ENCODE measurements at regions not wholly inside any gene's neighbourhood (a gene's known extent, or its start where the extent isn't known, plus 50 kb on each side); places are given as distances from the start of the nearest gene placed in this dataset.

DNA sequence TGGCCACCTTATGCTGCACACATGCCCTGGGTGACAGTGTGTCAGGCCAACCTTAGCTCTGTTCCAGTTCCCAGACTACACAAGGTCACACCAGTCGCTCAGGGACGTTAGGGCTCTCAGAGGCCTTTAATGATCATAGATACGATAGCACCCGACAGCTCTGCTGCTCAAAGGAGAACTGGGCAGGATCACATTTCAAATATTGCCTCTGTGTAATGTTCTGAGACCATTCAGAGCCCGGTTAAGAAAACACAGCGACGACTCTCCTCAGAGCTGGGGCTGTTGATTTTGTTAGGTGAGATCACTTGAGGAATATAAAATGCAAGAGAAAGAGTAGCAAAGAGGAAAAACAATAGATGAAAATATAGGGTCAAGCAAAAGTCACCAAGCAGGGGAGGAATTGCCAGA, 166.6 kb upstream of the TANK start:
- intact Hi-C loops (cut with DNase I): loop anchor here (2.0 to 10.0 kb wide), 3 partner anchors 669 to 883 kb away; no protein-coding TSS in a partner anchor
- peaks cover 0 to 2% of the 10 kb centered on the region in 2 donors for H3K4me1 ChIP-seq
- no peak overlapping the region for H3K27ac ChIP-seq
- no peak for TF ChIP-seq CTCF (IDR thresholded peaks at IDR 0.05)
- no peaks in the 10 kb centered on the region for H3K36me3 ChIP-seq
- no peak overlapping the region for H3K4me3 ChIP-seq
- no peaks in the 10 kb centered on the region for H3K9me3 ChIP-seq
- DNase-seq (ENCODE audit: low spot score in 2 of 2): no peak
- no peaks in the 10 kb centered on the region for H3K27me3 ChIP-seq

DNA sequence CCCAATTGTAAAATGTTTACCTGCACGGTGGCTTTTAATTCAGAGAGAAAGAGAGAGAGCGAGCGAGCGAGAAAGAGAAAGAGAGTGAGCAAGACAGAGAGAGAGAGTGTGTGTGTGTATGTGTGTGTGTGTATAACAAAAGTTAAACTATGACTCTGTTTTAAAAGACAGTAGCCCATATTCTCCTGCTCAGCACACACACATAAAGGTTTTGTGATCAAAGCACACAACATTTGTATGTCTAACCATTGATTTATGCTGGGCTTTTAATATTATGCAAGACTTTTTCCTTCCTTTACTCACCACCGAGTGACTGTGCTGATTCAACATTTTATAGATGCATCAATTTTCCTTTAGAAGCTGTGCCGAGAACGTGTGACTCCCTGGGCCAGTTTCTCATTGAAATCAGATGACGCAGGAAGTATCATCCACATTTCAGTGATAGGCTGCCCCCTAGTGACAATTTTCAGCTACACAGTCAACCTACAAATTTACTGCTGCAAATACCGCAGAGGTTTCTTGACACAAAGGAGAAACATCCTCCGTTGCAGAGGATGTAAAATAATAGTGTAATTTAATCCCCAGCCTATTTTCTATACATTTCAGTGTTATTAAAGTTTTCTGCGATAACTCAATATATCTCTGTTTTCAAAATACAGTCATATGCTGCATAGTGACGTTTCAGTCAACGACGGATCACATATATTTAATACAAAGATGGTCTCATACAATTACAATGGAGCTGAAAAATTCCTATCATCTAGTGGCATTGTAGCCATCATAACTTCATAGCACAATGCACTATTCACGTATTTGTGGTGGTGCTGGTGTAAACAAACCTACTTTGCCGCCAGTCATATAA, 165.9 kb upstream of the TANK start:
- TF ChIP-seq CTCF (IDR thresholded peaks at IDR 0.05): peak; percentile 66 to 88 (median 87)
- Histone ChIP-seq H3K4me1 (peaks cover 0 to 2% of the 10 kb centered on the region in 2 donors), H3K36me3 (no peaks in the 10 kb centered on the region), H3K9me3 (no peaks in the 10 kb centered on the region), H3K4me3 (peak overlapping the region in 1 of 2 donors; percentile 3), H3K27me3 (no peaks in the 10 kb centered on the region), H3K27ac (no peak overlapping the region)
- peak; percentile 22 to 90 for DNase-seq (ENCODE audit: low spot score in 2 of 2)
- intact Hi-C loops (cut with DNase I): loop anchor here (10.0 kb wide), 1 partner anchor 740 kb away; no protein-coding TSS in a partner anchor

DNA sequence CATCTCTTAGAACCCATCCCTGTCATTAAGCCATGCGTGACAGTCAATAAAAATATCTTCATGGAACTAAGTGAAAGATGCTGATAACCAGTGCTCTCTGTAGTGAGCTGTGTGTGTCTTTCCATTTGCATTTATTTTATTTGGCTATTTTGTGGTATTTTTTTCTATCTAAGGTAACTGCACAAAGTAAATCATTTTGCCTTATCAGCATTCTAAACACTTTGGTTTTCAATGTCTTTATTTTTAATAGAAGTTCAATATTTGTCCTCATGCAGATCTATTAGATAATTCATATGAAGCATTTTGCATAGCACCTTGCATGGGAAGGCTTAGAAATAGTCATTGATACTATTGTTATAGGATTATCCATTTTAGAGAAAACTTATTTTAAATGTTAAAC, 163.6 kb upstream of the TANK start:
- DNase-seq (ENCODE audit: low spot score in 2 of 2): no peak
- intact Hi-C loops (cut with DNase I): loop anchor here (10.0 kb wide), 1 partner anchor 742 kb away; no protein-coding TSS in a partner anchor

GRCh38 chr2:161004379-161004778, 155.8 kb upstream of the TANK start:
- no peaks in the 10 kb centered on the region for H3K36me3 ChIP-seq
- intact Hi-C loops (cut with DNase I): no loop called here
- TF ChIP-seq CTCF (IDR thresholded peaks at IDR 0.05): peak in 1 of 3 experiments; percentile 18

More for the DNA sequence above, 163.6 kb upstream of the TANK start:
- peaks cover 0 to 2% of the 10 kb centered on the region in 2 donors for H3K4me1 ChIP-seq
- H3K36me3 ChIP-seq: no peaks in the 10 kb centered on the region
- no peak for TF ChIP-seq CTCF (IDR thresholded peaks at IDR 0.05)
- no peak overlapping the region for H3K27ac ChIP-seq
- no peaks in the 10 kb centered on the region for H3K9me3 ChIP-seq
- no peaks in the 10 kb centered on the region for H3K27me3 ChIP-seq
- no peak overlapping the region for H3K4me3 ChIP-seq

DNA sequence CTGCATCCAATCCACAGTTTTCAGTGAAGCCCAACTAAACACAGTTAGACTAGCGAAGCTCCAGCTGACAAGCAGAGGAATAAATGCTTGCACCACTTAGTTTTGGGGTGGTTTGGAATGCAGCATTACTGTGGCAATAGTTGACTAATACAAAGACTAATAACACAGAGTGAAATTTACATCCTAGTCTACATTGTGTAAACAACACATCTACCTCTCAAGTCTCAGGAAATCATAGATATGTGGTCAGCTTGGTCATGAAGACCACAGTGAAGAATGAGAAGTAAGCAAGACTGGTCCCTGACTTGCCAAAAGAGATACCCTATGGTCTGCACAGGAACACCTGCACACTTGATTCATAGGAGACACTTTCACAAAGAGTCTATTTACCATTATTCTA, 155.1 kb upstream of the TANK start:
- Histone ChIP-seq H3K27me3 (no peaks in the 10 kb centered on the region), H3K4me3 (no peak overlapping the region), H3K36me3 (no peaks in the 10 kb centered on the region), H3K9me3 (no peaks in the 10 kb centered on the region), H3K27ac (no peak overlapping the region), H3K4me1 (no peaks in the 10 kb centered on the region)
- no peak for DNase-seq (ENCODE audit: low spot score in 2 of 2)
- TF ChIP-seq CTCF (IDR thresholded peaks at IDR 0.05): no peak
- intact Hi-C loops (cut with DNase I): no loop called here

More at GRCh38 chr2:161004379-161004778, 155.8 kb upstream of the TANK start:
- no peak overlapping the region for H3K4me3 ChIP-seq
- DNase-seq (ENCODE audit: low spot score in 2 of 2): no peak
- H3K9me3 ChIP-seq: no peaks in the 10 kb centered on the region
- H3K4me1 ChIP-seq: no peaks in the 10 kb centered on the region
- no peak overlapping the region for H3K27ac ChIP-seq
- no peaks in the 10 kb centered on the region for H3K27me3 ChIP-seq

Data from ascending aorta (tissue), 2 donors.